K562 (cell line): ENCODE measurements at regions not wholly inside any gene's neighbourhood (a gene's known extent, or its start where the extent isn't known, plus 50 kb on each side); places are given as distances from the start of the nearest gene placed in this dataset.

ENCODE experiments used
- FOXJ3 ChIP-seq: sonication (generic); formaldehyde crosslinking; IDR thresholded peaks from 2 replicates; pipeline ENCODE4 v1.4.0; 2020; ENCODE audit warnings: mild to moderate bottlenecking, missing genetic modification reagents
- PHTF2 ChIP-seq: fragments of 250-450 bp; sonication (Bioruptor Pico); IDR thresholded peaks from 2 replicates; pipeline ENCODE4 v1.5.0; 2021; ENCODE audit warnings: mild to moderate bottlenecking
- TBL1XR1 ChIP-seq, 2 experiments: IDR thresholded peaks; 2 replicates each; pipeline ENCODE4 v1.6.1; 2012; ENCODE audit warnings: improper control_type of control experiment in 2 of 2, low read length in 2 of 2, mild to moderate bottlenecking in 1 of 2
- XRCC5 ChIP-seq: fragments of 200-400 bp; formaldehyde crosslinking; IDR thresholded peaks from 2 replicates; pipeline ENCODE4 v1.6.1; 2017; ENCODE audit warnings: low read depth, mild to moderate bottlenecking, low read length
- ZNF316 ChIP-seq: fragments of 450-650 bp; IDR thresholded peaks from 2 replicates; pipeline ENCODE4 v1.6.1; 2016
- ZNF318 ChIP-seq, 2 experiments: fragments of 450-650 bp; IDR thresholded peaks; 2 replicates each; pipeline ENCODE4 v1.6.1; 2016; ENCODE audit warnings: mild to moderate bottlenecking in 2 of 2, borderline replicate concordance in 1 of 2, low read depth in 1 of 2, moderate library complexity in 1 of 2
- ZNF324 ChIP-seq: fragments of 250-450 bp; sonication (Bioruptor Pico); IDR thresholded peaks from 2 replicates; pipeline ENCODE4 v1.4.0; 2020; ENCODE audit warnings: mild to moderate bottlenecking
- TF ChIP-seq, protein P1 (sequence below): fragments of 250-450 bp; sonication (Bioruptor Pico); IDR thresholded peaks from 2 replicates; pipeline ENCODE4 v1.5.0; 2022; ENCODE audit warnings: mild to moderate bottlenecking

DNA sequence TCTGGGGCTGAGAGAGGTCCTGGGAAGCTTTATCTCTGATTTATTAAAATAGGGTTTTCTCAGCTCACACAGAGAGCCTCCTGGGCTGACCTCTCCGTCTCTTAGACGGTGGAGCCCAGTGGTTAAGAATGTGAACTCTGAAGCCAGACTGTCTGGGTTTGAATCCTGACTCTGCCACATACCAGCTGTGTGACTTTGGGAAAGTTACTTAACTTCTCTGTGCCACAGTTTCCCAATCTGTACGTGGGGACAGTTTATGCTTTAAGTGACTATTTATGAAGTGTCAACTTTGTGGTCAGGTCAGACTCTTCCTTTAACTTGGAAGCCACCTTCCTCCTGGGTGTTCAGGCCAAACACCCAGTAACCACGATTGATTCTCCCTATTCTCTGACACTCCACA is 290.9 kb downstream of the AACS start (continued):
- peak; percentile 51; the same call in 1 of the 2 replicates for TF ChIP-seq ZNF316
- TF ChIP-seq, protein P1, sequence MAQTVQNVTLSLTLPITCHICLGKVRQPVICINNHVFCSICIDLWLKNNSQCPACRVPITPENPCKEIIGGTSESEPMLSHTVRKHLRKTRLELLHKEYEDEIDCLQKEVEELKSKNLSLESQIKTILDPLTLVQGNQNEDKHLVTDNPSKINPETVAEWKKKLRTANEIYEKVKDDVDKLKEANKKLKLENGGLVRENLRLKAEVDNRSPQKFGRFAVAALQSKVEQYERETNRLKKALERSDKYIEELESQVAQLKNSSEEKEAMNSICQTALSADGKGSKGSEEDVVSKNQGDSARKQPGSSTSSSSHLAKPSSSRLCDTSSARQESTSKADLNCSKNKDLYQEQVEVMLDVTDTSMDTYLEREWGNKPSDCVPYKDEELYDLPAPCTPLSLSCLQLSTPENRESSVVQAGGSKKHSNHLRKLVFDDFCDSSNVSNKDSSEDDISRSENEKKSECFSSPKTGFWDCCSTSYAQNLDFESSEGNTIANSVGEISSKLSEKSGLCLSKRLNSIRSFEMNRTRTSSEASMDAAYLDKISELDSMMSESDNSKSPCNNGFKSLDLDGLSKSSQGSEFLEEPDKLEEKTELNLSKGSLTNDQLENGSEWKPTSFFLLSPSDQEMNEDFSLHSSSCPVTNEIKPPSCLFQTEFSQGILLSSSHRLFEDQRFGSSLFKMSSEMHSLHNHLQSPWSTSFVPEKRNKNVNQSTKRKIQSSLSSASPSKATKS, result no peak
- no peak for TF ChIP-seq FOXJ3 (CRISPR knock-in tag)
- no peak for TF ChIP-seq XRCC5
- TF ChIP-seq ZNF318 (IDR thresholded peaks at IDR 0.05; ENCODE audit: borderline replicate concordance in 1 of 2, low read depth in 1 of 2), result no peak
- TF ChIP-seq PHTF2, result no peak
- no peak for TF ChIP-seq TBL1XR1 (IDR thresholded peaks at IDR 0.05; ENCODE audit: low read length in 2 of 2)
- no peak for TF ChIP-seq ZNF324 (CRISPR knock-in tag)
